ENCODE measurements at regions not wholly inside any gene's neighbourhood (a gene's known extent, or its start where the extent isn't known, plus 50 kb on each side); places are given as distances from the start of the nearest gene placed in this dataset.

DNA sequence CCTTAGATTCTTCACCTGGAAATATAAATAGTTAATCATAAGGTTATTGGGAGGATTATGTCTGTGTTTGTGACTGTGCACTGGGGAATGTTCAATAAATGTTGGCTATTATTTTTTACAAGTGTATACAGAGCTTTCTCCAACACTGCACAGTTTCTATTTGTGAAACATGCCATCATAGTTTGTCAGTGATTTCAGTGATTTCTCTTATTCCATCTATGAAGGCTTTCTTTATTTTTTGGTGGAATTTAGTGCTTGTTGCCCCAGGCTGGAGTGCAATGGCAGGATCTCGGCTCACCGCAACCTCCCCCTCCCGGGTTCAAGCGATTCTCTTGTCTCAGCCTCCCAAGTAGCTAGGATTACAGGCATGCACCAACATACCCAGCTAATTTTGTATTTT lies 545.0 kb upstream of the GRM7 start:
- Histone ChIP-seq H3K4me1 (ENCODE audit: control insufficient read depth, extremely low read depth, insufficient read depth, low read length) (no peaks in the 10 kb centered on the region), H2AFZ (ENCODE audit: low read depth, low read length) (no peak overlapping the region), H3K79me2 (ENCODE audit: control insufficient read depth, insufficient read depth, low read length) (no peaks in the 10 kb centered on the region), H3K27ac (ENCODE audit: insufficient read depth, low read depth, low read length) (no peak overlapping the region), H3K36me3 (ENCODE audit: control insufficient read depth in 2 of 2, extremely low read depth in 1 of 2, insufficient read depth in 2 of 2, low read length in 2 of 2) (no peaks in the 10 kb centered on the region), H3K9ac (replicated peaks; ENCODE audit: extremely low read depth, insufficient read depth, low read length) (no peak overlapping the region), H3K27me3 (ENCODE audit: control insufficient read depth in 2 of 2, insufficient read depth in 2 of 2, low read length in 2 of 2) (no peaks in the 10 kb centered on the region), H3K9me1 (replicated peaks; ENCODE audit: control insufficient read depth, extremely low read depth, insufficient read depth, low read length) (no peaks in the 10 kb centered on the region), H3K4me3 (replicated peaks in 1 of 3; ENCODE audit: insufficient read depth in 1 of 3, low read depth in 1 of 3, low read length in 3 of 3) (no peak overlapping the region), H3K9me3 (replicated peaks; ENCODE audit: control insufficient read depth, insufficient read depth, low read length) (no peaks in the 10 kb centered on the region), H4K20me1 (replicated peaks; ENCODE audit: control insufficient read depth, extremely low read depth, insufficient read depth, low read length) (no peaks in the 10 kb centered on the region), H3K4me2 (ENCODE audit: insufficient read depth, low read length) (no peak overlapping the region)
- dilution Hi-C loops (cut with MboI; ENCODE audit: extremely low pct_ligation_motif_present, low sequenced_read_pairs), result no loop called here
- no peak for DNase-seq (ENCODE audit: low read depth, low spot score)
- POLR2A ChIA-PET, result no interaction called here
- no peak for TF ChIP-seq MYC (IDR thresholded peaks at IDR 0.05; ENCODE audit: low read depth, low read length)
- TF ChIP-seq POLR2A (IDR thresholded peaks at IDR 0.05; ENCODE audit: low read depth, low read length), result no peak
- no peak for TF ChIP-seq POLR2AphosphoS5 (IDR thresholded peaks at IDR 0.05; ENCODE audit: insufficient read depth, low read depth, low read length)
- TF ChIP-seq, protein P1, sequence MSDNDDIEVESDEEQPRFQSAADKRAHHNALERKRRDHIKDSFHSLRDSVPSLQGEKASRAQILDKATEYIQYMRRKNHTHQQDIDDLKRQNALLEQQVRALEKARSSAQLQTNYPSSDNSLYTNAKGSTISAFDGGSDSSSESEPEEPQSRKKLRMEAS (IDR thresholded peaks at IDR 0.05; ENCODE audit: insufficient read depth, insufficient read length), result no peak
- TF ChIP-seq GATA2 (IDR thresholded peaks at IDR 0.05; ENCODE audit: insufficient read depth, insufficient read length, low read depth, low read length), result no peak
- TF ChIP-seq FOS (IDR thresholded peaks at IDR 0.05; ENCODE audit: borderline replicate concordance, insufficient read depth, low read length), result no peak
- TF ChIP-seq CTCF (IDR thresholded peaks at IDR 0.05; ENCODE audit: extremely low read depth in 1 of 2, insufficient read depth in 1 of 2, low read depth in 1 of 2, low read length in 2 of 2), result no peak
- no peak for TF ChIP-seq JUN (IDR thresholded peaks at IDR 0.05; ENCODE audit: borderline replicate concordance, insufficient read depth, insufficient read length, low read depth)
- TF ChIP-seq EZH2 (IDR thresholded peaks at IDR 0.05; ENCODE audit: borderline replicate concordance, low read depth, low read length, severe bottlenecking), result no peak
- CTCF ChIA-PET, result no interaction called here
- BruUV-seq (replicated peaks), result no TSS peak
- intact Hi-C loops (cut with micrococcal nuclease), result no loop called here
- no peak for FAIRE-seq

Measured in endothelial cell of umbilical vein (primary cell).